HG03066 (cell line): ENCODE measurements at regions not wholly inside any gene's neighbourhood (a gene's known extent, or its start where the extent isn't known, plus 50 kb on each side); places are given as distances from the start of the nearest gene placed in this dataset.
"Not testable (repeated sequence)": the region's sequence is repeated elsewhere in the genome, so short reads cannot be mapped to it uniquely, and the experiment has no call there.

Experiments used
- ATAC-seq: cut with Tn5 transposase; IDR thresholded peaks from one replicate; pipeline ENCODE4 v1.9.1; 2021; ENCODE audit warnings: low read depth; ENCODE audit not compliant: unreplicated experiment

GRCh38 chr2:182477774-182478173, 50.9 kb upstream of the PDE1A start:
- no peak for ATAC-seq

GRCh38 chr2:182481676-182482075, 54.8 kb upstream of the PDE1A start:
- ATAC-seq, result no peak

GRCh38 chr2:182482511-182482910, 55.7 kb upstream of the PDE1A start:
- no peak for ATAC-seq

GRCh38 chr2:182496596-182496995, 69.8 kb upstream of the PDE1A start:
- ATAC-seq, result no peak

DNA sequence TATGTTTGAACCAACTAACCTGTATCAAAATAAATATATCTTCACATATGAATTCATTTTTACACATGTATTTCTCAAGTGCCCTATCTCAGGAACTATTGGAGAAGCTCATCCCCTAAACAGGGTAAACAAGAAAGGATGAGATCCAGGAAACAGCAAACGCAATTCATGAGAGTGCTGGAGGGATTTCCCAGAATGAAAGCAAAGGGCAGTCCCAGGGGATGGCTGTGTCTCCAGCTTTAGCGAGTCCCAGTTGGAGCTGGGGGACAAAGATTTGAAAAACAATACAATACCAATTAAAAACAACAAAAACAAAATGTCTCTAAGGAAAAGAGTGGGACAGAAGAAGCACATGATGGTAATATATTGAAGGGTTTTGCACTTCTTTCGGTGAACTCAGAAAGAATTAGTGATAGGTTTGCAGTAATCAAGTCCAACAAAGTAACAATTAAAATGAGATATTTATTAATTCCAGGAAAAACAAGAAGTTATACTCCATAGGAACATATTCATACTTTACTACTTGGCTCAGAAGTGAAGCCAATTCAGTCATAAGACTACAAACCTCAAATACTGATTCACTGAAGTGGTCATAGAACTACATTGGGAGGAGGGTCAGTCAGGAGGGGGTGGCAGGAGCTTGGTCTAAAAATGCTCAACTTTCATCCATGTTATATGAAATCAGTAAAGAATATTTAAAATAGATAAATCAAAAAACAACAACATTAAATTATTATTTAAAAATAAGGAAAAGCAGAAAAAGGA, 73.1 kb upstream of the PDE1A start:
- ATAC-seq, result no peak

DNA sequence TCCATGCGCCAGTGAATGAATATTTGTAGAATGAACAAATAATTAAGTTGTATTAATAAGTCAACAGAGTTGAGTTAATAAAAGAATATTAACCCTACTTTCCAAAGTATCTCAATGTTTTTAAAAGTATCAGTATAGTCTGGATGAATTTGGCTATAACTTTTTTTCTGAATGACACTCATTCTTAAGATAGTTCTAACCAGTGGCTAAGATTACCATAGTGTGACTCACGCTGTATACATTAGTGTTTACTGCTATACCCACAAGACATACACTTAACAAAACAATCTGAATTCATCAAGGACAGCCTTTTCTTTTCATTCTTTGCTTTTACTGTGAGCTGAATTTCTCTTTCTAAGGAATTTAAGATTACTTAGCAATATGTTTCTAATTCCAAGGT, 77.0 kb upstream of the PDE1A start:
- ATAC-seq, result no peak

DNA sequence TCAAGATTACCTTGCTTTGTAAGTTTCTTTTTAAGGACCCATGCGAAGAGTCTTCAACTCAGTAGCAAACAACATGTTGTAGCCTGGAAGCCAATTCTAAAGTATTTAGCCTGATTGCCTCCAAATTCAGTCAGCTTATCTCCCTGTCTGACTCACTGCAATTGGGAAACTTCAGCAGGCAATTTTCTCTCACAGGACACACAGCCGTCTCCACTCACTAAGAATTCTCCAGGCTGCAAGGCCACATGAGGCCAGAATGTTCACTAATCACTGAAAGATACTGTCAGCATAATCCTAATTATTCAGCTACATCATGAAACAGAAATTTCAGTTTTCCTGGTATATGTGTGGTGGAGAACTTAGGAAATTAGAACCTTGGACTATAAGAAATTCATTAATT, 78.1 kb upstream of the PDE1A start:
- ATAC-seq, result no peak

DNA sequence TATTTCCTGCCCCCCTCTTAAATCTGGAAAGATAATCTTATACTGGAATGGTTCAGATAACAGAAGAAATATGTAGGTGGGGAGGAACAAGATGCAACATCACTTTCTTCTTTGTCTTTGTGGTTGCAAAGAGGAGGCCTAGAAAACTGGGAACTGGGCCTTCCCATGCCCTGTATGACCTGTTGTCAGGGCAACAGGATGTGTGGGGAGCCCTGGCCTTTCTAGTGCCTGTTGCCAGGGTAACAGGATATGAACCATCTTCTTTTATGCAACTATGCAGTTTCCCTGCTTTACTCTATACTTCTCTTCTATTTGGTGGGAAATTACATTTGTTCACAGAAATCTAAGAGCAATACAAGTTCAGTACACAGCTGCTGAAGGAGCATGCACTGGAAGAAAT, 79.8 kb upstream of the PDE1A start:
- no peak for ATAC-seq

- not testable (repeated sequence) for ATAC-seq
Observed at GRCh38 chr2:182508583-182508982, 81.7 kb upstream of the PDE1A start.

GRCh38 chr2:182509216-182509615, 82.4 kb upstream of the PDE1A start:
- ATAC-seq, result no peak

DNA sequence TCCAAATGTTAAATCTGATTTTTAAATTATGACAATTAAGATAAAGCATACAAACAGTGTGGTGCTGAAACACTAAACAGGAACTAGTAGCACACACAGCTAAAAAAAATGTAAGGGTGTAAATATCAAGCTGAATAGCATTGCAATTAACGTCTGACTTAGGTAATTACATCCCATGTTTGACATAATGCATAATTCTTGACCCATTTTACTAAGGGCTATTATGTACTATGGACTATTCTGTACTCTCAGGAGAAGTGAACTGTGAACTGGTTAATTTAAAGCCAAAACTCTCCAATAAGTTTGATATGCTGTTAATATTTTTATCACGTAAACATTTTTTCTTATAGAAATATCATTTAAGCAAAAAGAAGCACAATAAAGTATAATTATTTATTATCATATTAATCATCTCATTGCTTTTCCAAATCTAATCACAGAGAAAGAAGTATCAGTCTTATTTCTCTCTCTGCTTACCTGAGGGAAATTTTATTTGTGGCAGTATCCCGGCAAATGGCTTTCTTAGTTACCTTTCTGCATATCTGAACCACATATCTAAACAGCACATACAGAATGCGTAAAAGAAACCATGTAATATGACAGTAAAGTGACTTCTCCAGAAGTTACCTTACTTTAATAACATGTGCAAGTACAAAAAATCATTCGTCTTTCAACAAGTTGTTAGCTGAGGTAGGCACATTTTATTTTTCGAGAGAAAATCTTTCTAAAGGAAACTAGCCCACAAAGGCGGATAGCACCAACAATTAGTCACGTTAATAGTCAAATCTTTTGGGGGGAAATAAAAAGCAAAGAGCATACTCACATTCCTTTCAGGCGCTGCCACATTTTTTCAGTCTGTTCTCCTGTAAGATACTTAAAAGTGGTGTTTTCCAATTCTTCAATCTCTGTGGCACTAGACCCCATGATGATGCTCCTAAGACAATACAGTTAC, 94.9 kb upstream of the PDE1A start:
- ATAC-seq, result no peak

GRCh38 chr2:182522405-182522896, 95.6 kb upstream of the PDE1A start:
- ATAC-seq, result no peak

DNA sequence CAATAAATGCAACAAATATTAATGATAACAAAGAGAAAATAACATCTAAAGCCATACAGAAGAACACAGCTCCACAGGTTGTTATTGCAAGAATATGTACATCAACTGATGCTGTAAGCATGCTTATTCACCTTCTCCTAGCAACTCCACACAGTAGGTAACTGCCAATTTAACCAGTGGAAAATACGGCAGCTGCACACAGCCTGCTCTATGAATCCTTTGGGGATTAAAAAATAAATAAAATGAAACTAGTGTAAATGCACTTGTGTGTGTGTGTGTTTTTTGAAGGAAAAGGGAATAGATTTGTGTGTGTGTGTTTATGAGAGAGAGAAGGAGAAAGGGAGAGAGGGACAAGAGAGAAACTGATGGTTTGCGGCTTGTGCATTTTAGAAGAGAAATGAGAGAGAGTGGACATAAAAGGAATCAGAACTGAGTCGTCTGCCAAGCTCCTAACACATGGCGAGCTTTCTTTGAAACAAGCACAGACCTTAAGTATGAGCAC, 96.2 kb upstream of the PDE1A start:
- no peak for ATAC-seq

DNA sequence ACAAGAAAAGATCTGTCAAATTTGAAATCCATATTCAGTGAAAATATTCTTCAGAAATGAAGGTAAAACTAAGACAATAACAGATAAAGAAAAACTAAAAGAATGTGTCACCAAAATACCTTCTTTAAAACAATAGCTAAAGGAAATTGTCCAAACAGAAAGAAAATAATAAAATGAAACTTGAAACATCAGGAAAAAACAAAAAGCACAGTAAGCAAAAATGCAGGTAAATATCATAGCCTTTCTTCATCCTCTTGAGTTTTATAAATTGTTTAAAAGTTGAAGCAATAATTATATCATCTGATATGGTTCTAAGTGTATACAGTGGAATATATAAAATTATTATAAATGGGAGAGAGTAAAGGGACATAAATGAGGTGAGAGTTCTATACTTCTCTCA, 103.8 kb upstream of the PDE1A start:
- ATAC-seq, result no peak

DNA sequence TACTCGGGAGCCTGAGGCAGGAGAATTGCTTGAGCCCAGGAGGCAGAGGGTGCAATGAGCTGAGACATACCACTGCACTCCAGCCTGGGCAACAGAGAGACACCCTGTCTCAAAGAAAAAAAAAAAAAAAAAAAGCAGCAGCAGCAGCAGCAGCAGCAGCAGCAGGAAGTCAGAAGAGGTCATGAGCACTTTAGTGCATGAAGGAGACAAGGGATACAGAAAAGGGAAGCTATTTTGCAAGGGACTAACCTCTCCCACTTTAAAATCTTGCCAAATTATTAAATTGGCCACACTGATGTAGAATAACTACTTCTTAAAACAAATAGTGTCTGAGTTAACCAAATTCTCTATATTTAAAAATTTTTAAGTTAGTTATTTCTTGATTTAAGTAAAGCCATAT, 113.4 kb upstream of the PDE1A start:
- no peak for ATAC-seq

GRCh38 chr2:182541268-182541667, 114.4 kb upstream of the PDE1A start:
- peak; percentile 74 for ATAC-seq

- no peak for ATAC-seq
Observed at GRCh38 chr2:182542501-182543258, 115.8 kb upstream of the PDE1A start.

DNA sequence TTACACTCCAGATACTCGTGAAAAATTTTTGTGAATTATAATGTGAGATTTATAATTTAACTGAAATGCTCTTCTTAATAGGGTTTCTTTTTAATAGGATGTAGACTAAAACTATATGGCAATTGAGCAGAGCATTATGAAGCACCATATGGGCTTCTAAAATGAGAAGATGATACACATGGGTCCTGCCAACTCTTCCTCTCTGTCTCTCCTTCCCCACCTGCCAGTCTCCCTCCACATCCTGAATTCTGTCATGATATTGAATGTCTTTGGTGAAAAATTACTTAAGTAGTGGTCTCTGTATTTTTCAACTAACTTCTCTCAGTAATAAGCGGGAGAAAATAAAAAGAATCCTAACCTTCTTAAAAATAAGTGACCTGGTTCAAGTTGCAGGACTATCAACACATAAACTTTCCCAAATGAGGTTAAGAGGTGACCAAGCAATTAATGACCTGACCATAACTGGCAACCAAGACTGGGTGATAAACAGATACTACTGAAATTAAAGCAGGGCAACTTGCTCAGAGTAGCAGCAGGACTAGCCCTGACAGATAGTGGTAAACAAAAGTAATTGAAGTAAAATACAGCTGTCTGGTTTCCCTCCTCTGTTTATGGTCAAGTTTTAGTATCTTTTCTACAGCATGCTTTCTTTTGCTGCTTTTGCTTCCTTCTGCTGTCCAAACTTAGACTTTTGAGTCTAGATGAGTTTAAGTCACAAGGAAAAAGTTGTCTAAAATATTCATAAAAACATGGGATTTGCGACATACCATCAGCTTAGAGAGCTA, 117.1 kb upstream of the PDE1A start:
- ATAC-seq, result no peak

DNA sequence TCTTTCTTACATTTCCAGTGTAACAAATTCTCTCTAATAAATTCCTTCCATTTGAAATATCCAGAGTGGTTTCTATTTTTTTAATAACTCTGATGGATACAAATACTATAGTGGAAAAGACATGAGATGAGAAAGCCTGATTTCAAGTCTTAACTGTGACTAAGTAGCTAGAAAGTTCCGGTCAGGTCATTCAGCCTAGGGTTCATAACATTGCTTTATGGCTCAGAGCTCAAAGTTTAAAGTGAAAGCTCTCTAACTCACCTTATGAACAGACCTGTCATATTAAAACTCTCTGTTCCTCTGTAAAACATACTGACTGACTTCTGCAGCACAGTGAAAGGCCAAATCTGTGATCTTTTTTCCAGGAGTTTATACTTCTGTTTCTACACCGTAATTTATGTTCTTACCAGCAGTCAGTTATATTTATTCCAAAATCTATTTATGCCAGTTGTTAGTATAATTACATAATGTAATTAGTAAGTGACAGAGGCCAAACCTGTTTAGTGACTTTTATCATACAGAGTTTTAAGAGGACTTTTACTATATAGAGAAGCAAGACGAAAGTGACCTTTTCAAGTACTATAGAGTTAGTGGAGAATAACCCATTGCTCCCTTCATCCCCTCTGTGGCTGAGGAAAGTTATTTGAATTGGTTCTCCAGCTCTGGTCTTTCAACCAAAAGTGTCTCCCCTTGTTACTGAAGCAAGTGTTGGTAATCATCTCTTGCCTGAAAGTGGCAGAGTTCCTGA, 118.8 kb upstream of the PDE1A start:
- peak; percentile 75 for ATAC-seq
